DMS 273 (cell line): ENCODE measurements at regions not wholly inside any gene's neighbourhood (a gene's known extent, or its start where the extent isn't known, plus 50 kb on each side); places are given as distances from the start of the nearest gene placed in this dataset.
A peak's percentile ranks its signal among the peaks of the same experiment; 100 is the strongest.
"Not testable (repeated sequence)": the region's sequence is repeated elsewhere in the genome, so short reads cannot be mapped to it uniquely, and the experiment has no call there.

ENCODE experiments used
- DNase-seq: peaks from one replicate; lab custom pipeline; 2025; ENCODE audit not compliant: unreplicated experiment; lab: John Stamatoyannopoulos, UW

- no peak for DNase-seq
Measured at GRCh38 chr2:43074592-43075053, 151.8 kb downstream of the ZFP36L2 start.

GRCh38 chr2:43074052-43074451 is 152.4 kb downstream of the ZFP36L2 start:
- no peak for DNase-seq

GRCh38 chr2:43073401-43073825 is 153.0 kb downstream of the ZFP36L2 start:
- no peak for DNase-seq

- DNase-seq, result no peak
Measured at GRCh38 chr2:43071599-43072550, 154.5 kb downstream of the ZFP36L2 start.

DNA sequence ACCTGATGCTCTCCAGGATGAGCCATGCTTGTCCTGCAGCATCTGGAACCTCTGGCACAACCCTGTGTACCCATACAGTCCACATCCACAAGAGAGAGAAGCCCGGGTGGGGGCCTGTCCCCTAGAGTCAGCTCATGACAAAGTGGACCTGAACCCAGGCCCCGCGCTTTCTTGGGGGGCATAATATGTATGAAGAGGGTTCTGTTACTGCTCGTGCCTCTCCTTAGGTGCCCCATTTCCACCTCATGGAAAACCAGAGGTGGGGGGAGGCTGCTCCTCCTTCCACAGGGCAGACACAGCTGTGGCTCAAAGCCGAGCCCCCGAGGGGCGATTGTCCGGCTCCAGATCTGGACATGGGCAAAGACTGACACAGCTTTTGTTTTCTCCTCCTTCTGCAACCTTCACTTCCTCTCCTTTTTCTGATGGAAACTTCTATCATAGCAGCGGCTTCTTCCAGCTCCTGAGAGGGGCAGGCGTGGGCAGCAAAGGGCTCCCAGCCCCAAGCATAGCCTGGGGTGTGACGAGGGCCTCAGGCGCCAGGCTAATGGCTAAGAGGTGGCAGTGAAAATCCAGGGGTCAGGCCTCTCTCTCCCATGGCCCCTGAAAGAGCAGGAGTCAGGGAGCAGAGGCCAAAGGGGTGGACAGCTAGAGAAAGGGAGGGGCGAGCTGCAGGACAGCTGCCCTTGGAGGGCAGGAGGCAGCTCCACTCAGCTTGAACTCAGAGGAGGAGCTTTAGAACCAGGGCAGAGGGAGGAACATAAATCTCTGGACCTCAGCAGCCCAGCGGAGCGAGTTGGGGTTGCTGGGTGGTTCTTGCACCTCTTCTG is 155.5 kb downstream of the ZFP36L2 start:
- no peak for DNase-seq

DNA sequence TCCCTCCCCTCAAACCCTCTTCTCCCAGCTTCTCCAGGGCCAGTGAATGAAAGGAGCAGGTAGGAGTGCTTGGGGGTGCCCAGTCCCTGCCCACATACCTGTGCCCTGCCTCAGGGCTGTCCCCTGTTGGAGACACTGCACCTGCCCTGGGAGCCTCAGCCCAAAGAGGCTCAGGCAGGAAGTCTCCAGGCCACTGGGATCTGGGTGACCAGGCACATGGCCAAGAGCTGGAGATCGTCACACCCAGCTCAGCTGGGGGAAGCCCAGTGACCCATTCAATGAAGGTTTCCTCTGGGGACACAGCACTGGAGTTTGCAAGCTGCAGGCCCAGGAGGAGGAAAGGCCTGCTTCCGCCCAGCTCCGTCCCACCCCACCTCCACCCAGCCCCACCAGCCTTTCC is 156.4 kb downstream of the ZFP36L2 start:
- no peak for DNase-seq

GRCh38 chr2:43068631-43069517 is 157.5 kb downstream of the ZFP36L2 start:
- no peak for DNase-seq

DNA sequence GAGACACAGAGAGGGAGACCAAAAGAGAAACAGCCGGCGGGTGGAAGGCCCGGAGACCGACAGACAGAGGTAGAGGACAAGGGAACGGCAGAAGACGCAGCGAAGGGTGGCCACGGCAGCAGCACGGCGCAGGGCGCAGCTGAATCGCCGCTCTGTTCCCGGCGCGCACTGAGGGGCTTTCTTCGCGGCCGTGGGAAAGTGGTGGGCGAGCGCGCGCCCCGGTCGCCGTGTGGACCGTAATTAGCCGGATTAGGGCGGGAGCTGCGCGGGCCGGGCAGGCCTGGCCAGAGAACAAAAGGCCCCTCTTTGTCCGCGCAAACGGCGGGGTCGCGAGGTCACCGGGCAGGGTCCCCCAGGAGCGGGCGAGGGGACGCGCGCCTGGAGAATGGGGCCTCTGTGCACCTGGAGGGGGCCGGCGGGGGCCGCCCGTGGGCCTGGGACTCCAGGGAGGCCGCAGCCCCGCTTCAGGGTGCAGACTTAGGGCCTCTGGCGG is 158.3 kb downstream of the ZFP36L2 start:
- no peak for DNase-seq

- DNase-seq, result no peak
Measured at GRCh38 chr2:43067254-43068040, 159.0 kb downstream of the ZFP36L2 start.

DNA sequence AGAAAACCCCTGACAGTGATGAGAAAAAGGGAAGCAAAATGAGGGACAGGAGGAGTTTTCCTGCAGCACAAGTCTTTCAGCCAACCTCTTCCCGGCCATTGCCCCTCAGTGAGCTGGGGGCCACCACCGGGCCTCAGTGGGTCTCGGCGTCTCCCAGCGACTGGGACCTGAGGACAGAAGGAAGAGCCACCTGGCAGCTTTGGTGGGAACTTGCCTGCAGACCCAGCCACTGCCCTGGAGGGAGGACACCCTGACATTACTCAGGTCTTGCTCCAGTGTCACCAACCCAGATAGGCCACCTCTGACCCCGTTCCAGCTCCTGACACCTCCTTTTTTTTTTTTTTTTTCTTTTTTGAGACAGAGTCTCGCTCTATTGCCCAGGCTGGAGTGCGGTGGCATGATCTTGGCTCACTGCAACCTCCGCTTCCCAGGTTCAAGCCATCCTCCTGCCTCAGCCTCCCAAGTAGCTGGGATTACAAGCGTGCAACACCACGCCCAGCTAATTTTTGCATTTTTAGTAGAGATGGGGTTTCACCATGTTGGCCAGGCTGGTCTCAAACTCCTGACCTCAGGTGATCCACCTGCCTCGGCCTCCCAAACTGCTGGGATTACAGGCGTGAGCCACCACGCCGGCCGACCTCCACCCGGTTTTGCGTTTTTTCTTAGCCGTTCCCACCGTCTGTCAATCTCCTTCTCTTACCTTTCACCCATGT is 159.7 kb downstream of the ZFP36L2 start:
- DNase-seq, result not testable (repeated sequence)

DNA sequence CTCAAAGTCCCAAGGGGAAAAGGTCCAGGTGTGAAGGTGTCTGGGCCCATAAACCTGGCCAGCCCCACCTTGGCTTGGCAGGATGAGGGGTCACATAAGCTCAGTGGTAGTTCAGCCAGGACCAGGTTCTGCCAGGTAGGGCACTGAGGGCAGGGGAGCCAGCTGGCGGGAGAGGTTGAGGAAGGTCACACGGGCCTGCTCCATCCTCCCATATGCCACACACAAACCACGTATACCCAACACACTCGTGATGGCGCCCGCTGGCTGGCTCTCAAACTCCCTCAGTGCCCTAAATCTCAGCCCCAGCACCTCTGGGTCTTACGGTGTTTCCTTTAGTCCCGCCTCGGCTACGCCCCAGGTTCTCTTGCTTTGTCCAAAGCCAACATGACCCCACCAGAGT is 160.5 kb downstream of the ZFP36L2 start:
- no peak for DNase-seq

- no peak for DNase-seq
Measured at GRCh38 chr2:43065036-43065435, 161.4 kb downstream of the ZFP36L2 start.

DNA sequence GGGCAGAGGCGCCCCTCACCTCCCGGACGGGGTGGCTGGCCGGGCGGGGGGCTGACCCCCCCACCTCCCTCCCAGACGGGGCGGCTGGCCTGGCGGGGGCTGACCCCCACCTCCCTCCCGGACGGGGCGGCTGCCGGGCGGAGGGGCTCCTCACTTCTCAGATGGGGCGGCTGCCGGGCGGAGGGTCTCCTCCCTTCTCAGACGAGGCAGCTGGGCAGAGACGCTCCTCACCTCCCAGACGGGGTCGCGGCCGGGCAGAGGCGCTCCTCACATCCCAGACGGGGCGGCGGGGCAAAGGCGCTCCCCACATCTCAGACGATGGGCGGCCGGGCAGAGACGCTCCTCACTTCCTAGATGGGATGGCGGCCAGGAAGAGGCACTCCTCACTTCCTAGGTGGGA is 163.3 kb downstream of the ZFP36L2 start:
- not testable (repeated sequence) for DNase-seq

DNA sequence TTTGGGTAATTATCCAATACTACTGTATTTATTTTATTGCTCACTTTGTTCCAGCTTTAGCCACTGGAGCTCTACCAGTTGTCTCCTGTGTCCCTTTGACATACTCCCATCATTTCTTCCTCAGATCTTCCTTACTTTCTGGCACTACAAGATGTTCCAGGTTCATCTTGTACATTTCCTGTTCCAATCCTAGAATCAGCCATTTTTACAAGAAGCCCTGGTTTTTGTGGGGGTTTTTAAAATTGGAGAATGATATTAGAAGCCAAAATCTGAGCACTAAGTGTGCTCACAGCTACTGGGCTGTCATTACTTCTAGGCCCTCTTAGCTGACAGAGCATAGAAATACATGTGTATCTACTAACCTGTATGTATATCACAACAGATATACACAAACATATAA is 164.3 kb downstream of the ZFP36L2 start:
- DNase-seq, result no peak

GRCh38 chr2:43060390-43061016 is 165.9 kb downstream of the ZFP36L2 start:
- DNase-seq, result no peak

- peak; percentile 86 for DNase-seq
Measured at GRCh38 chr2:43059183-43059897, 167.1 kb downstream of the ZFP36L2 start.

DNA sequence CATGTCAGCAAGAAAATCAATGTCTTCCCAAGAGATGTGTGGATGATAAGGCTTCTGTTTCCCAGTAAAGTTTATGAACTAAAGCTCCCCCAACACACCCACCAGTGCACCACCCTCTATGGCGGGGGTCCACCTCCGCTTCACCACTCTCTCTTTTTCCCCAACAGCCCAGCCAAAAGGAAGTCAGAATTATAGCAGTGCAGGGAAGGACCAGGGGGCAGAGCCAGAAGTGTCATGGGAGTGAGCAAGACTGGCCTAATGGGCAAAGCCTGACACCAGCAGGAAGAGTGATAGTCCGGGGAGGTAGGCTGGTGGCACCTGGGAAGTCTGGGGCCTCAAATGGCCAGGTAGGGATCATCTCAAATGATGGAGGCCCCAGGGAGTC is 167.7 kb downstream of the ZFP36L2 start:
- DNase-seq, result no peak
